ENCODE measurements at regions not wholly inside any gene's neighbourhood (a gene's known extent, or its start where the extent isn't known, plus 50 kb on each side); places are given as distances from the start of the nearest gene placed in this dataset.
A peak's percentile ranks its signal among the peaks of the same experiment; 100 is the strongest.

- peak in 1 of 2 donors; percentile 13 for DNase-seq (ENCODE audit: low read depth in 2 of 2)
- Histone ChIP-seq H3K79me2 (ENCODE audit: control insufficient read depth, insufficient read depth, low read length) (no peaks in the 10 kb centered on the region), H4K20me1 (ENCODE audit: control insufficient read depth, extremely low read depth, insufficient read depth, low read length) (no peaks in the 10 kb centered on the region), H2AFZ (ENCODE audit: low read length) (no peak overlapping the region), H3K36me3 (ENCODE audit: control insufficient read depth, insufficient read depth, low read length) (no peaks in the 10 kb centered on the region), H3K27me3 (ENCODE audit: control insufficient read depth, insufficient read depth, low read length) (no peaks in the 10 kb centered on the region), H3K4me3 (replicated peaks in 1 of 4; ENCODE audit: control extremely low read depth in 1 of 4, insufficient read depth in 1 of 4, low read depth in 3 of 4, low read length in 4 of 4) (no peak overlapping the region), H3K9ac (ENCODE audit: insufficient read depth, low read length) (no peak overlapping the region), H3K27ac (ENCODE audit: insufficient read depth, low read length) (no peak overlapping the region), H3K4me2 (ENCODE audit: extremely low read depth, insufficient read depth, low read length) (no peak overlapping the region), H3K4me1 (ENCODE audit: control insufficient read depth, extremely low read depth, insufficient read depth, low read length) (no peaks in the 10 kb centered on the region), H3K9me3 (ENCODE audit: control insufficient read depth, insufficient read depth, low read depth, low read length) (no peaks in the 10 kb centered on the region)
- TF ChIP-seq EZH2 (IDR thresholded peaks at IDR 0.05; ENCODE audit: low read length, missing control alignments) (no peak), CTCF (conservative IDR thresholded peaks at IDR 0.05 in 1 of 2, IDR thresholded peaks at IDR 0.05 in 1 of 2; ENCODE audit: low read depth in 1 of 2, low read length in 2 of 2) (no peak)
Measured at GRCh38 chr4:125060376-125060775, 254.4 kb upstream of the FAT4 start.

- Histone ChIP-seq H2AFZ (ENCODE audit: low read length) (no peak overlapping the region), H3K9ac (ENCODE audit: insufficient read depth, low read length) (no peak overlapping the region), H4K20me1 (ENCODE audit: control insufficient read depth, extremely low read depth, insufficient read depth, low read length) (no peaks in the 10 kb centered on the region), H3K36me3 (ENCODE audit: control insufficient read depth, insufficient read depth, low read length) (no peaks in the 10 kb centered on the region), H3K27ac (ENCODE audit: insufficient read depth, low read length) (no peak overlapping the region), H3K4me2 (ENCODE audit: extremely low read depth, insufficient read depth, low read length) (no peak overlapping the region), H3K9me3 (ENCODE audit: control insufficient read depth, insufficient read depth, low read depth, low read length) (no peaks in the 10 kb centered on the region), H3K79me2 (ENCODE audit: control insufficient read depth, insufficient read depth, low read length) (no peaks in the 10 kb centered on the region), H3K4me3 (replicated peaks in 1 of 4; ENCODE audit: control extremely low read depth in 1 of 4, insufficient read depth in 1 of 4, low read depth in 3 of 4, low read length in 4 of 4) (no peak overlapping the region), H3K27me3 (ENCODE audit: control insufficient read depth, insufficient read depth, low read length) (no peaks in the 10 kb centered on the region), H3K4me1 (ENCODE audit: control insufficient read depth, extremely low read depth, insufficient read depth, low read length) (no peaks in the 10 kb centered on the region)
- TF ChIP-seq EZH2 (IDR thresholded peaks at IDR 0.05; ENCODE audit: low read length, missing control alignments) = no peak
- no peak for TF ChIP-seq CTCF (conservative IDR thresholded peaks at IDR 0.05 in 1 of 2, IDR thresholded peaks at IDR 0.05 in 1 of 2; ENCODE audit: low read depth in 1 of 2, low read length in 2 of 2)
- DNase-seq (ENCODE audit: low read depth in 2 of 2) = peak in 1 of 2 donors; percentile 84
Measured at GRCh38 chr4:125049711-125050110, 265.0 kb upstream of the FAT4 start.

- Histone ChIP-seq H3K4me3 (replicated peaks in 1 of 4; ENCODE audit: control extremely low read depth in 1 of 4, insufficient read depth in 1 of 4, low read depth in 3 of 4, low read length in 4 of 4) (no peak overlapping the region), H3K36me3 (ENCODE audit: control insufficient read depth, insufficient read depth, low read length) (no peaks in the 10 kb centered on the region), H3K9me3 (ENCODE audit: control insufficient read depth, insufficient read depth, low read depth, low read length) (no peaks in the 10 kb centered on the region), H3K27ac (ENCODE audit: insufficient read depth, low read length) (no peak overlapping the region), H2AFZ (ENCODE audit: low read length) (no peak overlapping the region), H3K9ac (ENCODE audit: insufficient read depth, low read length) (no peak overlapping the region), H3K27me3 (ENCODE audit: control insufficient read depth, insufficient read depth, low read length) (no peaks in the 10 kb centered on the region), H4K20me1 (ENCODE audit: control insufficient read depth, extremely low read depth, insufficient read depth, low read length) (no peaks in the 10 kb centered on the region), H3K4me1 (ENCODE audit: control insufficient read depth, extremely low read depth, insufficient read depth, low read length) (no peaks in the 10 kb centered on the region), H3K4me2 (ENCODE audit: extremely low read depth, insufficient read depth, low read length) (no peak overlapping the region), H3K79me2 (ENCODE audit: control insufficient read depth, insufficient read depth, low read length) (no peaks in the 10 kb centered on the region)
- no peak for TF ChIP-seq CTCF (conservative IDR thresholded peaks at IDR 0.05 in 1 of 2, IDR thresholded peaks at IDR 0.05 in 1 of 2; ENCODE audit: low read depth in 1 of 2, low read length in 2 of 2)
- TF ChIP-seq EZH2 (IDR thresholded peaks at IDR 0.05; ENCODE audit: low read length, missing control alignments) = no peak
- peak in 1 of 2 donors; percentile 76 for DNase-seq (ENCODE audit: low read depth in 2 of 2)
Measured at GRCh38 chr4:125045311-125045710, 269.4 kb upstream of the FAT4 start.

Data from fibroblast of lung (primary cell).